Erythroblast (primary cell): ENCODE measurements at regions not wholly inside any gene's neighbourhood (a gene's known extent, or its start where the extent isn't known, plus 50 kb on each side); places are given as distances from the start of the nearest gene placed in this dataset.

ENCODE experiments used
- GATA1 ChIP-seq: IDR thresholded peaks from 2 replicates; pipeline ENCODE4 v1.6.1; 2011; ENCODE audit warnings: low read depth, mild to moderate bottlenecking, control low read depth, low read length, moderate library complexity
- POLR2A ChIP-seq: IDR thresholded peaks from 2 replicates; pipeline ENCODE4 v1.6.1; 2011; ENCODE audit warnings: mild to moderate bottlenecking, low read length

GRCh38 chr20:25863536-25864325, 167.1 kb upstream of the ZNF337 start:
- TF ChIP-seq POLR2A (no peak), GATA1 (no peak)
